Panc1 (cell line): ENCODE measurements at regions not wholly inside any gene's neighbourhood (a gene's known extent, or its start where the extent isn't known, plus 50 kb on each side); places are given as distances from the start of the nearest gene placed in this dataset.

Experiments used
- ATAC-seq: fragments of 200-7000 bp; cut with Tn5 transposase; 2 replicates; pipeline ENCODE4 v1.9.1; 2020; ENCODE audit warnings: mild to moderate bottlenecking, moderate library complexity
- BruUV-seq: library from RNA; stranded (reverse); fragments of 400-500 nt; replicated peaks from 2 replicates; lab custom pipeline; 2021; lab: Mats Ljungman, UMichigan
- CTCF ChIA-PET: fragments of 300-600 bp; sonication (Branson Sonifier 250); formaldehyde crosslinking; loops from one replicate; lab custom pipeline; 2022; ENCODE audit warnings: antibody characterized with exemption; lab: Charles Lee
- POLR2A ChIA-PET: fragments of 300-600 bp; sonication (Branson Sonifier 250); formaldehyde crosslinking; loops from one replicate; lab custom pipeline; 2022; ENCODE audit warnings: antibody characterized with exemption; lab: Charles Lee
- DNase-seq: peaks from one replicate; pipeline ENCODE4 v3.0.0-alpha.2; 2010; ENCODE audit warnings: low read depth, low spot score
- H3K27ac ChIP-seq: 2 replicates; pipeline ENCODE4 v1.5.1; 2011; ENCODE audit warnings: mild to moderate bottlenecking, low read length, inconsistent platforms
- H3K27me3 ChIP-seq: fragments of 200-500 bp; sonication (Bioruptor generic); 2 replicates; pipeline ENCODE4 v1.6.0; 2014; ENCODE audit warnings: low read length, inconsistent platforms; ENCODE audit not compliant: control insufficient read depth, insufficient read depth
- H3K36me3 ChIP-seq: fragments of 200-500 bp; sonication (Bioruptor generic); 2 replicates; pipeline ENCODE4 v1.5.1; 2014; ENCODE audit warnings: inconsistent platforms, mild to moderate bottlenecking, low read length, moderate library complexity; ENCODE audit not compliant: control insufficient read depth, insufficient read depth
- H3K4me1 ChIP-seq: 2 replicates; pipeline ENCODE4 v1.5.1; 2011; ENCODE audit warnings: inconsistent platforms, mild to moderate bottlenecking, low read length, moderate library complexity; ENCODE audit not compliant: control insufficient read depth, insufficient read depth
- H3K4me3 ChIP-seq, 2 experiments: 2 replicates each; pipeline ENCODE4 v1.5.1; 2011 to 2012; ENCODE audit warnings: low read depth in 2 of 2, low read length in 2 of 2, mild to moderate bottlenecking in 2 of 2, inconsistent platforms in 1 of 2, moderate library complexity in 1 of 2
- H3K9me3 ChIP-seq: fragments of 200-500 bp; sonication (Bioruptor generic); 2 replicates; pipeline ENCODE4 v1.5.1; 2014; ENCODE audit warnings: low read depth, mild to moderate bottlenecking, inconsistent platforms, low read length, moderate library complexity; ENCODE audit not compliant: control insufficient read depth, insufficient read depth
- CTCF ChIP-seq: fragments of 450-650 bp; IDR thresholded peaks from 2 replicates; pipeline ENCODE4 v1.5.1; 2017; ENCODE audit warnings: mild to moderate bottlenecking
- POLR2AphosphoS5 ChIP-seq: IDR thresholded peaks from 2 replicates; pipeline ENCODE4 v1.6.1; 2012; ENCODE audit warnings: mild to moderate bottlenecking, low read depth, low read length, moderate library complexity
- REST ChIP-seq, 2 experiments: IDR thresholded peaks; 2 replicates each; pipeline ENCODE4 v1.6.1; 2011 to 2012; ENCODE audit warnings: low read depth in 2 of 2, control low read depth in 1 of 2, low read length in 1 of 2, mild to moderate bottlenecking in 1 of 2, moderate library complexity in 1 of 2; ENCODE audit not compliant: insufficient read depth in 1 of 2
- SIN3A ChIP-seq: IDR thresholded peaks from 2 replicates; pipeline ENCODE4 v1.6.1; 2012; ENCODE audit warnings: low read depth, mild to moderate bottlenecking, low read length, moderate library complexity, borderline replicate concordance; ENCODE audit not compliant: insufficient read depth
- TCF7L2 ChIP-seq: IDR thresholded peaks from 2 replicates; pipeline ENCODE4 v1.6.1; 2011; ENCODE audit warnings: mild to moderate bottlenecking, low read depth, low read length, inconsistent platforms
- in situ Hi-C: cut with HindIII; loops from 2 replicates; pipeline ENCODE4 v1.10.0; 2016; ENCODE audit warnings: low sequenced_read_pairs, low pct_unique_long_range_greater_than_20kb
- intact Hi-C: fragments of 100-400 bp; cut with micrococcal nuclease; formaldehyde crosslinking; loops from one replicate; pipeline ENCODE4 v1.10.0; 2022; ENCODE audit not compliant: unreplicated experiment

DNA sequence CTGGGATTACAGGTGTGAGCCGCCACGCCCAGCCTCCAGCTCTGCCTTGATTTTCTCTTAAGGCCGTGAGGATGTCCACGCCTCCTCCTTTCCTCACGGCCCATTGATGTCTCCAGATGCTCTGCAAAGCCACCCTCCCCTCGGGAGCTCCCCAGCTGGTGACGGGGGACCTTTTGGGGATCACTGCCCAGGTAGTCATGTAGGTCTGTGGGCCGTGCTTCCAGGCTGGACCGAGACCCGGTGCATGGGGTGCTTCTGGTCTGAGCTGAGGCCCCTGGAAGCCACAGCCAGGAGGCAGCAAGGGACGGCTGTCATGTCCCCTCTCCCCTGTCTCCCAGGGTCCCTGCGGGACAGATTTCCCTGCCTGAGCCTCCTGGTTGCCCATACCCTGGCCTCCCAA, 277.8 kb downstream of the SEC14L1 start:
- intact Hi-C loops (no loop called here), in situ Hi-C loops (no loop called here)
- H3K4me1 ChIP-seq = peaks cover 80% of the 10 kb centered on the region
- ATAC-seq = no peak
- no peaks in the 10 kb centered on the region for H3K9me3 ChIP-seq
- no peak overlapping the region for H3K4me3 ChIP-seq
- H3K36me3 ChIP-seq = no peaks in the 10 kb centered on the region
- no peak for DNase-seq
- TF ChIP-seq CTCF (no peak), SIN3A (no peak), REST (IDR thresholded peaks at IDR 0.05; ENCODE audit: insufficient read depth in 1 of 2, low read depth in 2 of 2, low read length in 1 of 2) (no peak), POLR2AphosphoS5 (no peak), TCF7L2 (no peak)
- ChIA-PET CTCF (no interaction called here), POLR2A (no interaction called here)
- peak overlapping the region; percentile 83 for H3K27ac ChIP-seq
- BruUV-seq = no TSS peak
- no peaks in the 10 kb centered on the region for H3K27me3 ChIP-seq

DNA sequence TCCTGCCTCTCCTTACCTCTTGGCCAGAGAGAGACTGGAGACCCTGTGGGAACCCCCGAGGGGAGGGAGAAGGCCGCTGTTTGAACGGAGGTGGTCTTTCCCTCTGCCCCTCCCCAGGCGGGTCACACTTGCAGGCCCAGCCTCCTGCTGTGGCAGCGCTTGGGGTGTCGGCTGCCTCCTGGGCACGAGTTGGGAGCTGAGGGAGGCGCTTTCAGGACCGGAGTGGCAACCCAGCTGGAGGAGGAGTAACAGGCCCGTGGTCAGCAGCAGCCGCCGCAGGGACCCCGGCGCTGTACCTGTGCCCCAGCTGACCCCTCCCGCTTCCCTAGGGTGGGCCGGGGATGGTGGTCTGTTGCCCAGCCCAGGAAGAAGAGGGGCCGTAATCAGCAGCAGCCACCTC, 278.3 kb downstream of the SEC14L1 start:
- in situ Hi-C loops (no loop called here), intact Hi-C loops (no loop called here)
- BruUV-seq = no TSS peak
- no peak for DNase-seq
- H3K4me1 ChIP-seq = peaks cover 85% of the 10 kb centered on the region
- POLR2A ChIA-PET = no interaction called here
- ATAC-seq = no peak
- no peaks in the 10 kb centered on the region for H3K27me3 ChIP-seq
- H3K27ac ChIP-seq = peak overlapping the region; percentile 83
- H3K9me3 ChIP-seq = no peaks in the 10 kb centered on the region
- no peaks in the 10 kb centered on the region for H3K36me3 ChIP-seq
- TF ChIP-seq SIN3A (no peak), TCF7L2 (no peak), POLR2AphosphoS5 (peak; percentile 16; the same call in 1 of the 2 replicates), REST (IDR thresholded peaks at IDR 0.05; ENCODE audit: insufficient read depth in 1 of 2, low read depth in 2 of 2, low read length in 1 of 2) (no peak)
- H3K4me3 ChIP-seq = no peak overlapping the region
- CTCF ChIA-PET = no interaction called here
